ENCODE measurements at regions not wholly inside any gene's neighbourhood (a gene's known extent, or its start where the extent isn't known, plus 50 kb on each side); places are given as distances from the start of the nearest gene placed in this dataset.

DNA sequence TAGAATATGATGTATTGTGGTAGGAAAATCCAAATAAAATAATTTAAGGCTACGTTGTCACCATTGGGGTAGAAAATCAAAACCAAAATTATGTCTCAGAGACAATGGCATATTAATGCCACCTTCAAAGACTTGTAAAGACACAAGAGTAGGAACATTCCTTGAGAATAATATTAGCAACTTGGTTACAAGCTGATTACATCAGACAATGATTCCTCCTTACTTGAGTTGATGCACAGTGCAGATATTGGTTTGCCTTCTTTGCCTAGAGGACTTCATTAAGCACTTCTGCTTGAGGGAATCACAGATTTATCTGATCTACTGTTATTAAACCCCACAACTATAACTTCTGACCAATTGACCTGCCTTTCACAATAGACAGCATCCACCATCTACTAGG lies 500.2 kb downstream of the CDH9 start:
- no peak for TF ChIP-seq POLR2A (IDR thresholded peaks at IDR 0.05)
- TF ChIP-seq, protein P1, sequence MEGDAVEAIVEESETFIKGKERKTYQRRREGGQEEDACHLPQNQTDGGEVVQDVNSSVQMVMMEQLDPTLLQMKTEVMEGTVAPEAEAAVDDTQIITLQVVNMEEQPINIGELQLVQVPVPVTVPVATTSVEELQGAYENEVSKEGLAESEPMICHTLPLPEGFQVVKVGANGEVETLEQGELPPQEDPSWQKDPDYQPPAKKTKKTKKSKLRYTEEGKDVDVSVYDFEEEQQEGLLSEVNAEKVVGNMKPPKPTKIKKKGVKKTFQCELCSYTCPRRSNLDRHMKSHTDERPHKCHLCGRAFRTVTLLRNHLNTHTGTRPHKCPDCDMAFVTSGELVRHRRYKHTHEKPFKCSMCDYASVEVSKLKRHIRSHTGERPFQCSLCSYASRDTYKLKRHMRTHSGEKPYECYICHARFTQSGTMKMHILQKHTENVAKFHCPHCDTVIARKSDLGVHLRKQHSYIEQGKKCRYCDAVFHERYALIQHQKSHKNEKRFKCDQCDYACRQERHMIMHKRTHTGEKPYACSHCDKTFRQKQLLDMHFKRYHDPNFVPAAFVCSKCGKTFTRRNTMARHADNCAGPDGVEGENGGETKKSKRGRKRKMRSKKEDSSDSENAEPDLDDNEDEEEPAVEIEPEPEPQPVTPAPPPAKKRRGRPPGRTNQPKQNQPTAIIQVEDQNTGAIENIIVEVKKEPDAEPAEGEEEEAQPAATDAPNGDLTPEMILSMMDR (IDR thresholded peaks at IDR 0.05) = no peak
